ENCODE measurements at regions not wholly inside any gene's neighbourhood (a gene's known extent, or its start where the extent isn't known, plus 50 kb on each side); places are given as distances from the start of the nearest gene placed in this dataset.

- BruUV-seq (replicated peaks) = no TSS peak
- intact Hi-C loops (cut with micrococcal nuclease; ENCODE audit: unreplicated experiment) = no loop called here
- Histone ChIP-seq H4K20me1 (ENCODE audit: insufficient read depth, low read length) (no peaks in the 10 kb centered on the region), H3K36me3 (ENCODE audit: insufficient read depth, low read length) (no peaks in the 10 kb centered on the region), H2AFZ (ENCODE audit: low read length) (no peak overlapping the region), H3K9me2 (ENCODE audit: insufficient read depth, low read length) (no peaks in the 10 kb centered on the region), H3K27ac (ENCODE audit: low read depth, low read length, poor library complexity, severe bottlenecking) (no peak overlapping the region), H3K79me2 (ENCODE audit: insufficient read depth, low read depth, low read length) (no peaks in the 10 kb centered on the region), H3K9me3 (ENCODE audit: low read length) (no peaks in the 10 kb centered on the region), H3K4me3 (ENCODE audit: low read depth, low read length, poor library complexity, severe bottlenecking) (no peak overlapping the region), H3K4me1 (ENCODE audit: insufficient read depth, low read length, poor library complexity, severe bottlenecking) (no peaks in the 10 kb centered on the region), H3K4me2 (ENCODE audit: low read length) (no peak overlapping the region)
- CTCF ChIA-PET (ENCODE audit: unreplicated experiment) = no interaction called here
- no peak for TF ChIP-seq EZH2phosphoT487 (IDR thresholded peaks at IDR 0.05; ENCODE audit: borderline replicate concordance, low read depth, low read length)
- TF ChIP-seq CTCF (conservative IDR thresholded peaks at IDR 0.05; ENCODE audit: low read length) = no peak
- no peak for DNase-seq (ENCODE audit: low spot score)
- POLR2A ChIA-PET = no interaction called here
Observed at GRCh38 chr4:62544428-62544827, 1344.3 kb downstream of the ADGRL3 start.

- H4K20me1 ChIP-seq (ENCODE audit: insufficient read depth, low read length) = no peaks in the 10 kb centered on the region
- TF ChIP-seq CTCF (conservative IDR thresholded peaks at IDR 0.05; ENCODE audit: low read length) = no peak
- TF ChIP-seq EZH2phosphoT487 (IDR thresholded peaks at IDR 0.05; ENCODE audit: borderline replicate concordance, low read depth, low read length) = no peak
- H2AFZ ChIP-seq (ENCODE audit: low read length) = no peak overlapping the region
- POLR2A ChIA-PET = no interaction called here
- H3K4me1 ChIP-seq (ENCODE audit: insufficient read depth, low read length, poor library complexity, severe bottlenecking) = no peaks in the 10 kb centered on the region
- H3K9me3 ChIP-seq (ENCODE audit: low read length) = no peaks in the 10 kb centered on the region
- H3K4me2 ChIP-seq (ENCODE audit: low read length) = no peak overlapping the region
- no peaks in the 10 kb centered on the region for H3K36me3 ChIP-seq (ENCODE audit: insufficient read depth, low read length)
- intact Hi-C loops (cut with micrococcal nuclease; ENCODE audit: unreplicated experiment) = no loop called here
- no peak overlapping the region for H3K4me3 ChIP-seq (ENCODE audit: low read depth, low read length, poor library complexity, severe bottlenecking)
- no TSS peak for BruUV-seq (replicated peaks)
- H3K79me2 ChIP-seq (ENCODE audit: insufficient read depth, low read depth, low read length) = no peaks in the 10 kb centered on the region
- CTCF ChIA-PET (ENCODE audit: unreplicated experiment) = no interaction called here
- no peaks in the 10 kb centered on the region for H3K9me2 ChIP-seq (ENCODE audit: insufficient read depth, low read length)
- H3K27ac ChIP-seq (ENCODE audit: low read depth, low read length, poor library complexity, severe bottlenecking) = no peak overlapping the region
- no peak for DNase-seq (ENCODE audit: low spot score)
Observed at GRCh38 chr4:62543002-62543401, 1342.9 kb downstream of the ADGRL3 start.

DNA sequence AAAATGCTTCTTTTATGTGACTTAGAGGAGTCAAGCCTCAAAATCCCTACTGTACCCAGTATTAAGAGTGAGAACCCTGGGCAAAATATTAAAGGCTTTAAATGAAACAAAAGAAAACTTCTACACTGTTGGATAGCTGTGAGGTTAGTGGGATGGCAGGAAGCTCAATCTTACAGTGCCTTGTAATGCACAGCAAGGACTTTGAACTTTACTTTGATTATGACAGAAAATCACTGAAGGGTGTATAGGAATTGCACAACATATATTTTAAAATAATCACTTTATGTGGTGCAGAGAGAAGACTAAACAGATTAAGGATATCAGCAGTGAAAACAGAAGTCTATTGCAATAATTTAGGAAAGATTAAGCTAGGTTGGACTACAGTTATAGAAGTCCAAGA, 1333.4 kb downstream of the ADGRL3 start:
- H3K4me2 ChIP-seq (ENCODE audit: low read length) = no peak overlapping the region
- H3K4me3 ChIP-seq (ENCODE audit: low read depth, low read length, poor library complexity, severe bottlenecking) = no peak overlapping the region
- no peaks in the 10 kb centered on the region for H3K9me2 ChIP-seq (ENCODE audit: insufficient read depth, low read length)
- POLR2A ChIA-PET = interaction anchor here (0.6 kb wide), 1 partner anchor 20 kb away, joined by 3 read pairs; no protein-coding TSS in a partner anchor
- no peak overlapping the region for H2AFZ ChIP-seq (ENCODE audit: low read length)
- no peaks in the 10 kb centered on the region for H4K20me1 ChIP-seq (ENCODE audit: insufficient read depth, low read length)
- H3K36me3 ChIP-seq (ENCODE audit: insufficient read depth, low read length) = no peaks in the 10 kb centered on the region
- CTCF ChIA-PET (ENCODE audit: unreplicated experiment) = no interaction called here
- intact Hi-C loops (cut with micrococcal nuclease; ENCODE audit: unreplicated experiment) = no loop called here
- BruUV-seq (replicated peaks) = no TSS peak
- H3K4me1 ChIP-seq (ENCODE audit: insufficient read depth, low read length, poor library complexity, severe bottlenecking) = no peaks in the 10 kb centered on the region
- no peak overlapping the region for H3K27ac ChIP-seq (ENCODE audit: low read depth, low read length, poor library complexity, severe bottlenecking)
- TF ChIP-seq CTCF (conservative IDR thresholded peaks at IDR 0.05; ENCODE audit: low read length) (no peak), EZH2phosphoT487 (IDR thresholded peaks at IDR 0.05; ENCODE audit: borderline replicate concordance, low read depth, low read length) (no peak)
- no peaks in the 10 kb centered on the region for H3K9me3 ChIP-seq (ENCODE audit: low read length)
- no peaks in the 10 kb centered on the region for H3K79me2 ChIP-seq (ENCODE audit: insufficient read depth, low read depth, low read length)
- DNase-seq (ENCODE audit: low spot score) = no peak

Data from OCI-LY7 (cell line).